Stimulated activated CD8-positive, alpha-beta memory T cell treated with anti-CD3 and anti-CD28 coated beads, Interleukin-15, amount 100 ng/mL, for 24 hours (primary cell): ENCODE measurements at regions not wholly inside any gene's neighbourhood (a gene's known extent, or its start where the extent isn't known, plus 50 kb on each side); places are given as distances from the start of the nearest gene placed in this dataset.
"Not testable (repeated sequence)": the region's sequence is repeated elsewhere in the genome, so short reads cannot be mapped to it uniquely, and the experiment has no call there.

Source experiments
- DNase-seq: peaks from one replicate; pipeline ENCODE4 v3.0.0-alpha.2; 2020; ENCODE audit warnings: low read depth

- not testable (repeated sequence) for DNase-seq
Observed at GRCh38 chr12:9411616-9412268, 196.0 kb downstream of the KLRB1 start.

GRCh38 chr12:9407425-9407748, 199.2 kb upstream of the PZP start:
- not testable (repeated sequence) for DNase-seq

- no peak for DNase-seq
Observed at GRCh38 chr12:9406564-9407424, 198.6 kb upstream of the PZP start.

GRCh38 chr12:9405886-9406563, 197.8 kb upstream of the PZP start:
- DNase-seq: no peak

GRCh38 chr12:9404469-9405260, 196.5 kb upstream of the PZP start:
- DNase-seq: no peak

GRCh38 chr12:9404031-9404430, 195.8 kb upstream of the PZP start:
- DNase-seq: no peak

- not testable (repeated sequence) for DNase-seq
Observed at GRCh38 chr12:9402432-9403040, 194.3 kb upstream of the PZP start.

- DNase-seq: not testable (repeated sequence)
Observed at GRCh38 chr12:9396367-9396766, 188.2 kb upstream of the PZP start.

- DNase-seq: not testable (repeated sequence)
Observed at GRCh38 chr12:9395220-9395619, 187.0 kb upstream of the PZP start.

GRCh38 chr12:9392842-9393241, 184.6 kb upstream of the PZP start:
- no peak for DNase-seq

- no peak for DNase-seq
Observed at GRCh38 chr12:9391815-9392214, 183.6 kb upstream of the PZP start.

GRCh38 chr12:9390761-9391160, 182.6 kb upstream of the PZP start:
- no peak for DNase-seq

- DNase-seq: no peak
Observed at GRCh38 chr12:9389796-9390195, 181.6 kb upstream of the PZP start.

GRCh38 chr12:9388379-9388778, 180.2 kb upstream of the PZP start:
- no peak for DNase-seq

- DNase-seq: no peak
Observed at GRCh38 chr12:9387450-9387849, 179.3 kb upstream of the PZP start.

GRCh38 chr12:9383585-9383984, 175.4 kb upstream of the PZP start:
- DNase-seq: no peak

GRCh38 chr12:9381619-9382018, 173.4 kb upstream of the PZP start:
- DNase-seq: no peak

- no peak for DNase-seq
Observed at GRCh38 chr12:9380650-9381049, 172.5 kb upstream of the PZP start.

GRCh38 chr12:9379023-9379742, 171.0 kb upstream of the PZP start:
- no peak for DNase-seq

GRCh38 chr12:9378430-9378835, 170.2 kb upstream of the PZP start:
- no peak for DNase-seq

GRCh38 chr12:9372202-9372601, 164.0 kb upstream of the PZP start:
- no peak for DNase-seq
